ENCODE measurements at regions not wholly inside any gene's neighbourhood (a gene's known extent, or its start where the extent isn't known, plus 50 kb on each side); places are given as distances from the start of the nearest gene placed in this dataset.

- H4K8ac ChIP-seq (ENCODE audit: low read depth, low read length) = no peak overlapping the region
- no peak overlapping the region for H2BK15ac ChIP-seq (ENCODE audit: low read length)
- H3K4me1 ChIP-seq (ENCODE audit: control insufficient read depth in 2 of 2, insufficient read depth in 1 of 2, low read depth in 1 of 2, low read length in 2 of 2) = peaks cover 0 to 10% of the 10 kb centered on the region in 2 donors
- DNase-seq (ENCODE audit: low spot score) = no peak
- no peak overlapping the region for H3K4ac ChIP-seq (ENCODE audit: low read length)
- no peak overlapping the region for H3K9ac ChIP-seq (ENCODE audit: low read depth, low read length, poor library complexity)
- no peaks in the 10 kb centered on the region for H3K36me3 ChIP-seq (replicated peaks in 1 of 2; ENCODE audit: control insufficient read depth in 2 of 2, insufficient read depth in 2 of 2, low read length in 2 of 2)
- no peak overlapping the region for H3K23ac ChIP-seq (ENCODE audit: low read depth, low read length, poor library complexity)
- no peaks in the 10 kb centered on the region for H3K9me3 ChIP-seq (replicated peaks in 1 of 2; ENCODE audit: control insufficient read depth in 2 of 2, insufficient read depth in 1 of 2, low read depth in 1 of 2, low read length in 2 of 2)
- no peak overlapping the region for H2BK12ac ChIP-seq (ENCODE audit: low read length)
- no peak overlapping the region for H2AK5ac ChIP-seq (ENCODE audit: low read depth, low read length)
- H2BK5ac ChIP-seq (ENCODE audit: low read length) = no peak overlapping the region
- no CpG with 5 or more reads among the region's 2 CpGs for WGBS, 2 donors (ENCODE audit: extremely low coverage in 2 of 2, insufficient read length in 2 of 2, insufficient replicate concordance in 1 of 2)
- H3K4me2 ChIP-seq (ENCODE audit: insufficient read depth, low read length, poor library complexity, severe bottlenecking) = no peak overlapping the region
- H3K79me1 ChIP-seq (ENCODE audit: low read depth, low read length) = no peaks in the 10 kb centered on the region
- no peak overlapping the region for H3K27ac ChIP-seq (replicated peaks; ENCODE audit: low read length)
- H3K18ac ChIP-seq (ENCODE audit: low read length) = no peak overlapping the region
- peaks cover 0 to 2% (median 0%) of the 10 kb centered on the region in 3 experiments for H3K27me3 ChIP-seq (ENCODE audit: control insufficient read depth in 3 of 3, insufficient read depth in 3 of 3, low read depth in 1 of 3, low read length in 3 of 3)
- no peak overlapping the region for H3K14ac ChIP-seq (ENCODE audit: low read length)
- H2BK120ac ChIP-seq (ENCODE audit: low read depth, low read length) = no peak overlapping the region
- no peak overlapping the region for H4K91ac ChIP-seq (ENCODE audit: low read depth, low read length, poor library complexity)
- no peak overlapping the region for H3K4me3 ChIP-seq (ENCODE audit: low read length in 2 of 2)
- H2AFZ ChIP-seq (ENCODE audit: low read length) = no peak overlapping the region
Observed at GRCh38 chr11:112753706-112754105, 207.5 kb upstream of the NCAM1 start.

- H4K91ac ChIP-seq (ENCODE audit: low read depth, low read length, poor library complexity) = no peak overlapping the region
- H3K9ac ChIP-seq (ENCODE audit: low read depth, low read length, poor library complexity) = no peak overlapping the region
- no peak overlapping the region for H2BK12ac ChIP-seq (ENCODE audit: low read length)
- no peak overlapping the region for H3K18ac ChIP-seq (ENCODE audit: low read length)
- H3K4ac ChIP-seq (ENCODE audit: low read length) = no peak overlapping the region
- peaks cover 0 to 8% of the 10 kb centered on the region in 2 donors for H3K4me1 ChIP-seq (ENCODE audit: control insufficient read depth in 2 of 2, insufficient read depth in 1 of 2, low read depth in 1 of 2, low read length in 2 of 2)
- no peak overlapping the region for H3K23ac ChIP-seq (ENCODE audit: low read depth, low read length, poor library complexity)
- no peak overlapping the region for H3K27ac ChIP-seq (replicated peaks; ENCODE audit: low read length)
- no peaks in the 10 kb centered on the region for H3K9me3 ChIP-seq (replicated peaks in 1 of 2; ENCODE audit: control insufficient read depth in 2 of 2, insufficient read depth in 1 of 2, low read depth in 1 of 2, low read length in 2 of 2)
- no peaks in the 10 kb centered on the region for H3K36me3 ChIP-seq (replicated peaks in 1 of 2; ENCODE audit: control insufficient read depth in 2 of 2, insufficient read depth in 2 of 2, low read length in 2 of 2)
- no CpG with 5 or more reads among the region's 2 CpGs for WGBS, 2 donors (ENCODE audit: extremely low coverage in 2 of 2, insufficient read length in 2 of 2, insufficient replicate concordance in 1 of 2)
- no peak overlapping the region for H2AK5ac ChIP-seq (ENCODE audit: low read depth, low read length)
- no peaks in the 10 kb centered on the region for H3K79me1 ChIP-seq (ENCODE audit: low read depth, low read length)
- no peak overlapping the region for H3K4me2 ChIP-seq (ENCODE audit: insufficient read depth, low read length, poor library complexity, severe bottlenecking)
- no peak overlapping the region for H2BK120ac ChIP-seq (ENCODE audit: low read depth, low read length)
- DNase-seq (ENCODE audit: low spot score) = no peak
- peaks cover 0 to 2% (median 0%) of the 10 kb centered on the region in 3 experiments for H3K27me3 ChIP-seq (ENCODE audit: control insufficient read depth in 3 of 3, insufficient read depth in 3 of 3, low read depth in 1 of 3, low read length in 3 of 3)
- H2BK15ac ChIP-seq (ENCODE audit: low read length) = no peak overlapping the region
- H2AFZ ChIP-seq (ENCODE audit: low read length) = no peak overlapping the region
- H3K4me3 ChIP-seq (ENCODE audit: low read length in 2 of 2) = no peak overlapping the region
- no peak overlapping the region for H2BK5ac ChIP-seq (ENCODE audit: low read length)
- no peak overlapping the region for H4K8ac ChIP-seq (ENCODE audit: low read depth, low read length)
- H3K14ac ChIP-seq (ENCODE audit: low read length) = no peak overlapping the region
Observed at GRCh38 chr11:112759418-112759817, 201.8 kb upstream of the NCAM1 start.

- no peak overlapping the region for H2AK5ac ChIP-seq (ENCODE audit: low read depth, low read length)
- no CpG with 5 or more reads among the region's 7 CpGs for WGBS, 2 donors (ENCODE audit: extremely low coverage in 2 of 2, insufficient read length in 2 of 2, insufficient replicate concordance in 1 of 2)
Observed at GRCh38 chr11:112760396-112761059, 200.7 kb upstream of the NCAM1 start.

GRCh38 chr11:112761911-112762706 lies 199.1 kb upstream of the NCAM1 start:
- Histone ChIP-seq H4K91ac (ENCODE audit: low read depth, low read length, poor library complexity) (no peak overlapping the region), H3K23ac (ENCODE audit: low read depth, low read length, poor library complexity) (no peak overlapping the region), H3K4me2 (ENCODE audit: insufficient read depth, low read length, poor library complexity, severe bottlenecking) (no peak overlapping the region), H3K9me3 (replicated peaks in 1 of 2; ENCODE audit: control insufficient read depth in 2 of 2, insufficient read depth in 1 of 2, low read depth in 1 of 2, low read length in 2 of 2) (peaks cover 0 to 1% of the 10 kb centered on the region in 2 donors), H4K8ac (ENCODE audit: low read depth, low read length) (peak overlapping the region; percentile 52), H2BK12ac (ENCODE audit: low read length) (no peak overlapping the region), H3K27me3 (ENCODE audit: control insufficient read depth in 3 of 3, insufficient read depth in 3 of 3, low read depth in 1 of 3, low read length in 3 of 3) (no peaks in the 10 kb centered on the region), H2AK5ac (ENCODE audit: low read depth, low read length) (no peak overlapping the region), H2BK15ac (ENCODE audit: low read length) (no peak overlapping the region), H3K18ac (ENCODE audit: low read length) (peak overlapping the region; percentile 17), H2BK120ac (ENCODE audit: low read depth, low read length) (no peak overlapping the region), H3K36me3 (replicated peaks in 1 of 2; ENCODE audit: control insufficient read depth in 2 of 2, insufficient read depth in 2 of 2, low read length in 2 of 2) (no peaks in the 10 kb centered on the region), H3K79me1 (ENCODE audit: low read depth, low read length) (no peaks in the 10 kb centered on the region), H3K14ac (ENCODE audit: low read length) (no peak overlapping the region), H3K4me1 (ENCODE audit: control insufficient read depth in 2 of 2, insufficient read depth in 1 of 2, low read depth in 1 of 2, low read length in 2 of 2) (peaks cover 0 to 8% of the 10 kb centered on the region in 2 donors), H3K9ac (ENCODE audit: low read depth, low read length, poor library complexity) (no peak overlapping the region), H3K27ac (replicated peaks; ENCODE audit: low read length) (no peak overlapping the region), H3K4ac (ENCODE audit: low read length) (peak overlapping the region; percentile 42), H3K4me3 (ENCODE audit: low read length in 2 of 2) (no peak overlapping the region), H2BK5ac (ENCODE audit: low read length) (no peak overlapping the region), H2AFZ (ENCODE audit: low read length) (no peak overlapping the region)
- no peak for DNase-seq (ENCODE audit: low spot score)
- no CpG with 5 or more reads among the region's 6 CpGs for WGBS, 2 donors (ENCODE audit: extremely low coverage in 2 of 2, insufficient read length in 2 of 2, insufficient replicate concordance in 1 of 2)

More at GRCh38 chr11:112760396-112761059, 200.7 kb upstream of the NCAM1 start:
- Histone ChIP-seq H4K91ac (ENCODE audit: low read depth, low read length, poor library complexity) (no peak overlapping the region), H2BK5ac (ENCODE audit: low read length) (no peak overlapping the region), H3K27ac (replicated peaks; ENCODE audit: low read length) (no peak overlapping the region), H3K4me2 (ENCODE audit: insufficient read depth, low read length, poor library complexity, severe bottlenecking) (no peak overlapping the region), H3K23ac (ENCODE audit: low read depth, low read length, poor library complexity) (no peak overlapping the region), H3K36me3 (replicated peaks in 1 of 2; ENCODE audit: control insufficient read depth in 2 of 2, insufficient read depth in 2 of 2, low read length in 2 of 2) (no peaks in the 10 kb centered on the region), H3K4me3 (ENCODE audit: low read length in 2 of 2) (no peak overlapping the region), H2BK15ac (ENCODE audit: low read length) (no peak overlapping the region), H3K27me3 (ENCODE audit: control insufficient read depth in 3 of 3, insufficient read depth in 3 of 3, low read depth in 1 of 3, low read length in 3 of 3) (peaks cover 0 to 2% (median 0%) of the 10 kb centered on the region in 3 experiments), H4K8ac (ENCODE audit: low read depth, low read length) (no peak overlapping the region), H2BK12ac (ENCODE audit: low read length) (no peak overlapping the region), H3K9ac (ENCODE audit: low read depth, low read length, poor library complexity) (no peak overlapping the region), H3K4me1 (ENCODE audit: control insufficient read depth in 2 of 2, insufficient read depth in 1 of 2, low read depth in 1 of 2, low read length in 2 of 2) (peaks cover 0 to 8% of the 10 kb centered on the region in 2 donors), H2BK120ac (ENCODE audit: low read depth, low read length) (no peak overlapping the region), H3K14ac (ENCODE audit: low read length) (no peak overlapping the region), H3K9me3 (replicated peaks in 1 of 2; ENCODE audit: control insufficient read depth in 2 of 2, insufficient read depth in 1 of 2, low read depth in 1 of 2, low read length in 2 of 2) (no peaks in the 10 kb centered on the region), H3K79me1 (ENCODE audit: low read depth, low read length) (no peaks in the 10 kb centered on the region), H3K18ac (ENCODE audit: low read length) (peak overlapping the region; percentile 3), H3K4ac (ENCODE audit: low read length) (no peak overlapping the region), H2AFZ (ENCODE audit: low read length) (no peak overlapping the region)
- no peak for DNase-seq (ENCODE audit: low spot score)

All from neuronal stem cell (in vitro differentiated cells).